Fibroblast of the aortic adventitia (primary cell): ENCODE measurements at regions not wholly inside any gene's neighbourhood (a gene's known extent, or its start where the extent isn't known, plus 50 kb on each side); places are given as distances from the start of the nearest gene placed in this dataset.

Source experiments
- DNase-seq: peaks from one replicate; pipeline ENCODE4 v3.0.0-alpha.2; 2010; ENCODE audit warnings: low read depth
- H3K4me3 ChIP-seq: 2 replicates; pipeline ENCODE4 v1.5.1; 2011; ENCODE audit warnings: low read depth, mild to moderate bottlenecking, control low read depth, low read length, moderate library complexity
- CTCF ChIP-seq: IDR thresholded peaks from 2 replicates; pipeline ENCODE4 v1.5.1; 2011; ENCODE audit warnings: mild to moderate bottlenecking, low read length, control low read depth, inconsistent platforms; ENCODE audit not compliant: insufficient read depth

GRCh38 chr2:66301022-66301766 is 133.7 kb upstream of the MEIS1 start:
- H3K4me3 ChIP-seq, result no peak overlapping the region
- DNase-seq, result peak; percentile 48
- no peak for TF ChIP-seq CTCF

- H3K4me3 ChIP-seq, result no peak overlapping the region
- TF ChIP-seq CTCF, result no peak
- DNase-seq, result no peak
Observed at GRCh38 chr2:66283787-66284186, 151.1 kb upstream of the MEIS1 start.

GRCh38 chr2:66281980-66282379 is 152.9 kb upstream of the MEIS1 start:
- no peak for TF ChIP-seq CTCF
- no peak for DNase-seq
- H3K4me3 ChIP-seq, result no peak overlapping the region

- TF ChIP-seq CTCF, result no peak
- DNase-seq, result no peak
- H3K4me3 ChIP-seq, result no peak overlapping the region
Observed at GRCh38 chr2:66279024-66279423, 155.9 kb upstream of the MEIS1 start.

GRCh38 chr2:66275984-66276383 is 158.9 kb upstream of the MEIS1 start:
- DNase-seq, result no peak
- no peak overlapping the region for H3K4me3 ChIP-seq
- TF ChIP-seq CTCF, result peak; percentile 20

- DNase-seq, result no peak
- TF ChIP-seq CTCF, result no peak
Observed at GRCh38 chr2:66273933-66274490, 160.9 kb upstream of the MEIS1 start.

More at GRCh38 chr2:66273933-66274490, 160.9 kb upstream of the MEIS1 start:
- no peak overlapping the region for H3K4me3 ChIP-seq
